PC-9 (cell line): ENCODE measurements at regions not wholly inside any gene's neighbourhood (a gene's known extent, or its start where the extent isn't known, plus 50 kb on each side); places are given as distances from the start of the nearest gene placed in this dataset.

Source experiments
- BruUV-seq: library from RNA; stranded (reverse); fragments of 400-500 nt; replicated peaks from 2 replicates; lab custom pipeline; 2021; lab: Mats Ljungman, UMichigan
- CTCF ChIA-PET: fragments of 300-600 bp; sonication (Branson Sonifier 250); formaldehyde crosslinking; loops from one replicate; lab custom pipeline; 2022; ENCODE audit warnings: antibody characterized with exemption; lab: Charles Lee
- POLR2A ChIA-PET: fragments of 300-600 bp; sonication (Branson Sonifier 250); formaldehyde crosslinking; loops from one replicate; lab custom pipeline; 2022; ENCODE audit warnings: antibody characterized with exemption; ENCODE audit not compliant: unreplicated experiment; lab: Charles Lee
- DNase-seq, 2 experiments: peaks; one replicate each; pipeline versions ENCODE4 v3.0.0 to v3.0.0-alpha.2; 2015 to 2022; ENCODE audit warnings: mixed read lengths in 1 of 2
- H2AFZ ChIP-seq: fragments of 200-600 bp; sonication (generic); 2 replicates; pipeline ENCODE4 v1.8.1; 2017; ENCODE audit warnings: antibody characterized with exemption
- H3F3A ChIP-seq: fragments of 200-600 bp; sonication (generic); 2 replicates; pipeline ENCODE4 v1.8.1; 2017; ENCODE audit warnings: antibody characterized with exemption, mild to moderate bottlenecking, low read depth; ENCODE audit not compliant: insufficient read depth
- H3K27ac ChIP-seq: fragments of 200-600 bp; sonication (generic); 2 replicates; pipeline ENCODE4 v1.6.1; 2016; ENCODE audit warnings: mixed run types
- H3K27me3 ChIP-seq: fragments of 200-600 bp; sonication (generic); 2 replicates; pipeline ENCODE4 v1.6.1; 2016; ENCODE audit warnings: low read depth, mixed run types; ENCODE audit not compliant: insufficient read depth
- H3K36me3 ChIP-seq: fragments of 200-600 bp; sonication (generic); 2 replicates; pipeline ENCODE4 v1.6.1; 2016; ENCODE audit warnings: low read depth, mixed run types
- H3K4me1 ChIP-seq: fragments of 200-600 bp; sonication (generic); replicated peaks from 2 replicates; pipeline ENCODE4 v1.6.1; 2016; ENCODE audit warnings: mixed run types; ENCODE audit not compliant: insufficient read depth
- H3K4me2 ChIP-seq: fragments of 200-600 bp; sonication (generic); 2 replicates; pipeline ENCODE4 v1.6.1; 2017; ENCODE audit warnings: mixed run types
- H3K4me3 ChIP-seq: fragments of 200-600 bp; sonication (generic); 2 replicates; pipeline ENCODE4 v1.6.1; 2016; ENCODE audit warnings: mixed run types
- H3K79me2 ChIP-seq: fragments of 200-600 bp; sonication (generic); 2 replicates; pipeline ENCODE4 v1.6.1; 2017; ENCODE audit warnings: low read depth, mixed run types
- H3K9me2 ChIP-seq: fragments of 200-600 bp; sonication (generic); 2 replicates; pipeline ENCODE4 v1.8.1; 2017; ENCODE audit warnings: mild to moderate bottlenecking; ENCODE audit not compliant: insufficient read depth
- H3K9me3 ChIP-seq: fragments of 200-600 bp; sonication (generic); 2 replicates; pipeline ENCODE4 v1.8.1; 2016; ENCODE audit warnings: low read depth; ENCODE audit not compliant: insufficient read depth
- H4K20me1 ChIP-seq: fragments of 200-600 bp; sonication (generic); 2 replicates; pipeline ENCODE4 v1.8.1; 2017; ENCODE audit not compliant: insufficient read depth
- EZH2 ChIP-seq: fragments of 200-600 bp; sonication (generic); IDR thresholded peaks from 2 replicates; pipeline ENCODE4 v1.8.0; 2017; ENCODE audit warnings: antibody characterized with exemption, low read depth
- intact Hi-C: fragments of 100-400 bp; cut with micrococcal nuclease; formaldehyde crosslinking; loops from one replicate; pipeline ENCODE4 v1.10.0; 2022; ENCODE audit not compliant: unreplicated experiment
- TF ChIP-seq, protein P1 (sequence below): fragments of 200-600 bp; sonication (generic); conservative IDR thresholded peaks from 2 replicates; pipeline ENCODE4 v1.6.1; 2017; ENCODE audit warnings: mixed run types, antibody characterized with exemption, mild to moderate bottlenecking, moderate library complexity

DNA sequence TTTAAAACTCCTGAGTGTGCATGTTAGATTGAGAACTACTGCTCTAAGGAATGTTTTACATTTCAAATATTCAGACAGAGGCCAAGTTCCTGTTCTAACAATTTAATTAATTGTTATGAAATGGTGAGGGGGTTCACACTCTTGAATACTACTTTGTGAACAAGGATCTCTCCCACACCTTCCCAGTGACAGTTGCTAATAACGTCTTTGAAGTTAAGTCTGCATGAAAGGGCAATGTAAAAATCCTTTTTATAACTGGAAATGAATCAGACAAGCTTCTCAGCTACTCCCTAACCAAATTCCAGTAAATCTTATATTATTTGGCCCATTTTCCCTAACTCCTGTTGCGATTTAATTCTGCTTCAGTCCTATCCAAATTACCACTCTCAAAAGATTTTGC is 828.5 kb upstream of the ADAMTS5 start:
- H2AFZ ChIP-seq = no peak overlapping the region
- TF ChIP-seq, protein P1, sequence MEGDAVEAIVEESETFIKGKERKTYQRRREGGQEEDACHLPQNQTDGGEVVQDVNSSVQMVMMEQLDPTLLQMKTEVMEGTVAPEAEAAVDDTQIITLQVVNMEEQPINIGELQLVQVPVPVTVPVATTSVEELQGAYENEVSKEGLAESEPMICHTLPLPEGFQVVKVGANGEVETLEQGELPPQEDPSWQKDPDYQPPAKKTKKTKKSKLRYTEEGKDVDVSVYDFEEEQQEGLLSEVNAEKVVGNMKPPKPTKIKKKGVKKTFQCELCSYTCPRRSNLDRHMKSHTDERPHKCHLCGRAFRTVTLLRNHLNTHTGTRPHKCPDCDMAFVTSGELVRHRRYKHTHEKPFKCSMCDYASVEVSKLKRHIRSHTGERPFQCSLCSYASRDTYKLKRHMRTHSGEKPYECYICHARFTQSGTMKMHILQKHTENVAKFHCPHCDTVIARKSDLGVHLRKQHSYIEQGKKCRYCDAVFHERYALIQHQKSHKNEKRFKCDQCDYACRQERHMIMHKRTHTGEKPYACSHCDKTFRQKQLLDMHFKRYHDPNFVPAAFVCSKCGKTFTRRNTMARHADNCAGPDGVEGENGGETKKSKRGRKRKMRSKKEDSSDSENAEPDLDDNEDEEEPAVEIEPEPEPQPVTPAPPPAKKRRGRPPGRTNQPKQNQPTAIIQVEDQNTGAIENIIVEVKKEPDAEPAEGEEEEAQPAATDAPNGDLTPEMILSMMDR = no peak
- TF ChIP-seq EZH2 = no peak
- no peaks in the 10 kb centered on the region for H3K79me2 ChIP-seq
- ChIA-PET CTCF (no interaction called here), POLR2A (no interaction called here)
- H3K4me1 ChIP-seq = no peaks in the 10 kb centered on the region
- no peaks in the 10 kb centered on the region for H3F3A ChIP-seq
- no peaks in the 10 kb centered on the region for H3K9me3 ChIP-seq
- H3K27ac ChIP-seq = no peak overlapping the region
- no peaks in the 10 kb centered on the region for H3K36me3 ChIP-seq
- H3K4me3 ChIP-seq = no peak overlapping the region
- no TSS peak for BruUV-seq
- H3K27me3 ChIP-seq = no peaks in the 10 kb centered on the region
- H4K20me1 ChIP-seq = no peaks in the 10 kb centered on the region
- no peaks in the 10 kb centered on the region for H3K9me2 ChIP-seq
- no peak overlapping the region for H3K4me2 ChIP-seq
- intact Hi-C loops = no loop called here
- no peak for DNase-seq

DNA sequence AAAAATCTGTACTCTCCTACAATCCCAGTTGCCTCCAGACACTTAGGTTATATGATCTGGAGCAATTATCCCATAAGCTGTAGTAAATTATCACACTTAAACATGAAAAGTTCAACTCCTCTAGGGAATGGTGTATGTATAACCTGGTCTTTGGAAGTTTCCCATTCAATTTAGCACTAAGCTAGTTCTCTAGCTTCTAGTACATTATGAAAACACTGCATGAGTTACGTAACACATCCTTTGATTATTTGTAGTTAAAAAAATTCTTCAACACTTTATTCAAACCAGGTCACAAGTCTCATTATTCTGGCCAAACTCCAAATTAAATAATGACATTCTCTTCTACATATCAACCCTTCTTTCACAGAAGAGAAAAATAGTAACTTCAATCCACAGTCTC is 827.0 kb upstream of the ADAMTS5 start:
- no peak overlapping the region for H3K27ac ChIP-seq
- no TSS peak for BruUV-seq
- no peak overlapping the region for H3K4me2 ChIP-seq
- no peaks in the 10 kb centered on the region for H3F3A ChIP-seq
- H3K4me3 ChIP-seq = no peak overlapping the region
- intact Hi-C loops = no loop called here
- no peak for DNase-seq
- TF ChIP-seq, protein P1 = no peak
- TF ChIP-seq EZH2 = no peak
- ChIA-PET POLR2A (no interaction called here), CTCF (no interaction called here)
- H2AFZ ChIP-seq = no peak overlapping the region
- no peaks in the 10 kb centered on the region for H3K27me3 ChIP-seq
- H4K20me1 ChIP-seq = no peaks in the 10 kb centered on the region
- H3K9me3 ChIP-seq = no peaks in the 10 kb centered on the region
- H3K4me1 ChIP-seq = no peaks in the 10 kb centered on the region
- no peaks in the 10 kb centered on the region for H3K36me3 ChIP-seq
- H3K79me2 ChIP-seq = no peaks in the 10 kb centered on the region
- no peaks in the 10 kb centered on the region for H3K9me2 ChIP-seq

DNA sequence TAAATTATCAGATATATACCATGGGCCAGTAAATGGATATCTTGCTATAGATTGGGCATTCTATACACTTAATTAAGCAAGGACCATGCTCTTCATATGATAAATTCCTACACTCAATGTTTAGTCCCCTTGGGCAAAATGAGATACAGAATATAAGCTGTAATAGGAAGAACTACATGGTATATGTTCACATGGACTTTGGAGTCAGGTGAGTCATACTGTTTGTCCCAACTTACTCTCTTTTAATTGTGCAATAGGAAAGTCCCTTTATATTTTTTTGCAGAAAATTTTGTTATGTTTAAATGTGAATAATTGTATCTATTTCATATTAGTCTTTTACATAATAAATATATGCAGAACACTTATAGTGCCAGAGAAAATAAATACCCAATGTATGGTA is 820.2 kb upstream of the ADAMTS5 start:
- no peak for DNase-seq
- no peaks in the 10 kb centered on the region for H3K4me1 ChIP-seq
- H3K4me2 ChIP-seq = no peak overlapping the region
- H3K4me3 ChIP-seq = no peak overlapping the region
- no peaks in the 10 kb centered on the region for H3K9me2 ChIP-seq
- ChIA-PET POLR2A (no interaction called here), CTCF (no interaction called here)
- intact Hi-C loops = no loop called here
- no peak overlapping the region for H2AFZ ChIP-seq
- no peaks in the 10 kb centered on the region for H3K9me3 ChIP-seq
- H3K27me3 ChIP-seq = no peaks in the 10 kb centered on the region
- H4K20me1 ChIP-seq = no peaks in the 10 kb centered on the region
- no peaks in the 10 kb centered on the region for H3K36me3 ChIP-seq
- no TSS peak for BruUV-seq
- H3K79me2 ChIP-seq = no peaks in the 10 kb centered on the region
- TF ChIP-seq, protein P1 = no peak
- TF ChIP-seq EZH2 = no peak
- H3K27ac ChIP-seq = no peak overlapping the region
- no peaks in the 10 kb centered on the region for H3F3A ChIP-seq
